ENCODE measurements at regions not wholly inside any gene's neighbourhood (a gene's known extent, or its start where the extent isn't known, plus 50 kb on each side); places are given as distances from the start of the nearest gene placed in this dataset.

DNA sequence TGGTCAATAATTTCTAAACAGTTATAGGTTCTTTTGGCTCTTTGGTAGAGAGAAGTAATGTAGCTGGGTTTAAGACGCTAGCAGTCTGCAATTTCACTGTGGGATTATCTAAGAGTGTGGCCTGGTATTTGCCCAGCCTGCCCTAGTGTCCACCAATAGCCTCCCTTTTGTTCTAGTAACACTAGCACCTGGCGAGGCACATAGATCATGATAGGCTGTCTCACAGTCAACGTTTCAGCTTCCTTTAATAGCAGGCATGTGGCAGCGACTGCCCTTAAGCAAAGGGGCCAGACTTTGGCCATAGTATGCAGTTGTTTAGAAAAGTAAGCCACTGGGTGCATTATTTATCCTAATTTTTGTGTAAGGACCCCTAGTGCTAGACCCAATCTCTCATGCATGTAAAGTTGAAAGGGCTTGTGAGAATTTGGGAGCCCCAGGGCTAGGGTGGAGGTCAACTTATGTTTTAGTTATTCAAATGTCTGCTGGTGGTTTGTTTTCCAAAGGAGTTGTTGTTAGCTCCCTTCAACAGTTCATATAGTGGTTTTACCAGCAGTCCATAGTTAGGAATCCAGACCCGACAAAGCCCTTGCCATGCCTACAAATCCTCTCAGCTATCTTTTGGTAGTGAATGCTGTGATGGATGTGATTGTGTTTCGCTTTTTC, 274.3 kb downstream of the HTR1A start:
- Histone ChIP-seq H3K27ac (no peak overlapping the region), H3K9me3 (no peaks in the 10 kb centered on the region), H3K27me3 (no peaks in the 10 kb centered on the region), H3K4me3 (no peak overlapping the region), H3K4me1 (no peaks in the 10 kb centered on the region), H3K36me3 (no peaks in the 10 kb centered on the region)
- TF ChIP-seq EP300 (IDR thresholded peaks at IDR 0.05; ENCODE audit: low read depth) (no peak), POLR2A (IDR thresholded peaks at IDR 0.05) (no peak), POLR2AphosphoS5 (IDR thresholded peaks at IDR 0.05) (no peak)
- TF ChIP-seq, protein P1, sequence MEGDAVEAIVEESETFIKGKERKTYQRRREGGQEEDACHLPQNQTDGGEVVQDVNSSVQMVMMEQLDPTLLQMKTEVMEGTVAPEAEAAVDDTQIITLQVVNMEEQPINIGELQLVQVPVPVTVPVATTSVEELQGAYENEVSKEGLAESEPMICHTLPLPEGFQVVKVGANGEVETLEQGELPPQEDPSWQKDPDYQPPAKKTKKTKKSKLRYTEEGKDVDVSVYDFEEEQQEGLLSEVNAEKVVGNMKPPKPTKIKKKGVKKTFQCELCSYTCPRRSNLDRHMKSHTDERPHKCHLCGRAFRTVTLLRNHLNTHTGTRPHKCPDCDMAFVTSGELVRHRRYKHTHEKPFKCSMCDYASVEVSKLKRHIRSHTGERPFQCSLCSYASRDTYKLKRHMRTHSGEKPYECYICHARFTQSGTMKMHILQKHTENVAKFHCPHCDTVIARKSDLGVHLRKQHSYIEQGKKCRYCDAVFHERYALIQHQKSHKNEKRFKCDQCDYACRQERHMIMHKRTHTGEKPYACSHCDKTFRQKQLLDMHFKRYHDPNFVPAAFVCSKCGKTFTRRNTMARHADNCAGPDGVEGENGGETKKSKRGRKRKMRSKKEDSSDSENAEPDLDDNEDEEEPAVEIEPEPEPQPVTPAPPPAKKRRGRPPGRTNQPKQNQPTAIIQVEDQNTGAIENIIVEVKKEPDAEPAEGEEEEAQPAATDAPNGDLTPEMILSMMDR (IDR thresholded peaks at IDR 0.05) = no peak
- 64 to 87% methylated on average over 3 to 6 of the region's 6 CpGs for WGBS, 2 donors (ENCODE audit: low coverage in 1 of 2)
- intact Hi-C loops (cut with DNase I; ENCODE audit: low total_unique reads) = no loop called here
- in situ Hi-C loops (cut with MboI; ENCODE audit: low pct_ligation_motif_present in 1 of 4, low pct_unique_long_range_greater_than_20kb in 1 of 4, low sequenced_read_pairs in 3 of 4) = no loop called here
- DNase-seq = no peak

DNA sequence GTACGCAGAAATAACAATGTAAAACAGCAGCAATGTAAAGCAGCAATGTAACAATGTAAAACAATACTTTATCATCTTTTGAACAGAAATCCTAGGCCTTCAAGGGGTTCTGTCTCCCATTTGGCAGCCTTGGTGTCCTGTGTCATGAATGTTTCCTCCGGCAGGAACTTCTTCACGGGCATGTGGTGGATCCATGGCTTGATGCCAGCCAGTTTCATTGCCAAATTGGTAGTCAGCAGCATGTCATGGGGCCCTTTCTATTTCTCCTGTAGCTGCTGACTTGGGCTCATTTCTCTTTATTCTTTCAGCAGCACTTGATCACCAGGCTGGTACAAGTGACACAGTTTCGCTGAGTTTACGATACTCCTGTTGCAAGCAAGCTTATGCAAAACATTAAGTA, 275.3 kb downstream of the HTR1A start:
- Histone ChIP-seq H3K36me3 (no peaks in the 10 kb centered on the region), H3K4me3 (no peak overlapping the region), H3K27ac (no peak overlapping the region), H3K4me1 (no peaks in the 10 kb centered on the region), H3K27me3 (no peaks in the 10 kb centered on the region), H3K9me3 (no peaks in the 10 kb centered on the region)
- in situ Hi-C loops (cut with MboI; ENCODE audit: low pct_ligation_motif_present in 1 of 4, low pct_unique_long_range_greater_than_20kb in 1 of 4, low sequenced_read_pairs in 3 of 4) (no loop called here), intact Hi-C loops (cut with DNase I; ENCODE audit: low total_unique reads) (no loop called here)
- TF ChIP-seq POLR2AphosphoS5 (IDR thresholded peaks at IDR 0.05) = no peak
- no peak for TF ChIP-seq POLR2A (IDR thresholded peaks at IDR 0.05)
- TF ChIP-seq EP300 (IDR thresholded peaks at IDR 0.05; ENCODE audit: low read depth) = no peak
- TF ChIP-seq, protein P1 (IDR thresholded peaks at IDR 0.05) = no peak
- no peak for DNase-seq
- 67 to 71% methylated on average over 5 of the region's 5 CpGs for WGBS, 2 donors (ENCODE audit: low coverage in 1 of 2)

DNA sequence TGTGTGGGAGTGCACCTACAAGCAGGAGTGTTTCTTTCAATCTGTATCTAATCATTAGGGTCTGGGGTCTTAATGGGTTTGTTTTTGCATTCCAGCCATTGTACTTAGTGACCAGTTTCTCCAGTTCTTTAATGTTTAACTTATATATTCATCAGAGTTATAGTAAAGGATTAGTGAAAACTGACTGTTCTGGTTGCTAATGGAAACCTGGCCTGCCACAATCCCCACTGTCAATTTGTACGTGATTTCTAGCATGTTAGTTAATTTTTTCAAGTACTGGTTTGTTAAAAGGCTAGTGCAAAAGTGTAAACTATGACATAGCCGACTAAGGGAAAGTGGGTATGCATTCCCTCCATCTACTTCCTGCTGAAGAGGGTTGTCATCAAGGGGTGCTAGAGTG, 276.1 kb downstream of the HTR1A start:
- TF ChIP-seq POLR2A (IDR thresholded peaks at IDR 0.05) = no peak
- no peak for TF ChIP-seq EP300 (IDR thresholded peaks at IDR 0.05; ENCODE audit: low read depth)
- TF ChIP-seq, protein P1 (IDR thresholded peaks at IDR 0.05) = no peak
- Histone ChIP-seq H3K27ac (no peak overlapping the region), H3K9me3 (no peaks in the 10 kb centered on the region), H3K36me3 (no peaks in the 10 kb centered on the region), H3K4me3 (no peak overlapping the region), H3K4me1 (no peaks in the 10 kb centered on the region), H3K27me3 (no peaks in the 10 kb centered on the region)
- no peak for DNase-seq
- 21 to 37% methylated on average over 2 of the region's 2 CpGs for WGBS, 2 donors (ENCODE audit: low coverage in 1 of 2)
- intact Hi-C loops (cut with DNase I; ENCODE audit: low total_unique reads) (no loop called here), in situ Hi-C loops (cut with MboI; ENCODE audit: low pct_ligation_motif_present in 1 of 4, low pct_unique_long_range_greater_than_20kb in 1 of 4, low sequenced_read_pairs in 3 of 4) (no loop called here)

DNA sequence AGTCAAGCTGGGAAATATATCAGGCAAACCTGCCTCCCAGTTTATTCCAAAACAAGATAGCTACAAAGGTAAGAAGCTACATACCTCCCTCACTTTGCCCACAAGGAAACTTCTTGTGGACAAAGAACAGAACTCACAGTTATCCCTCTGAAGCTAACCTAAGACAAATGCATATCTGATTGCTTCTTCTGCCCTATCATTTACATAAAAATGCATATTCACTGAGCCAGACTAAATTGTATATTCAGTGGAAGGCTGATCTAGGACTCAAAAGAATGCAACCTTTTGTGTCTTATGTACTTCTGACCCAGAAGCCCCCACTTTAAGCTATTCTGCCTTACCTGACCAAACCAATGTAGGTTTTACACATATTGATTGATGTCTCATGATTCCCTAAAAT, 276.8 kb downstream of the HTR1A start:
- no peak overlapping the region for H3K27ac ChIP-seq
- H3K27me3 ChIP-seq = no peaks in the 10 kb centered on the region
- in situ Hi-C loops (cut with MboI; ENCODE audit: low pct_ligation_motif_present in 1 of 4, low pct_unique_long_range_greater_than_20kb in 1 of 4, low sequenced_read_pairs in 3 of 4) = no loop called here
- no peak overlapping the region for H3K4me3 ChIP-seq
- H3K4me1 ChIP-seq = no peaks in the 10 kb centered on the region
- no peak for TF ChIP-seq POLR2AphosphoS5 (IDR thresholded peaks at IDR 0.05)
- TF ChIP-seq POLR2A (IDR thresholded peaks at IDR 0.05) = no peak
- TF ChIP-seq, protein P1 (IDR thresholded peaks at IDR 0.05) = no peak
- TF ChIP-seq EP300 (IDR thresholded peaks at IDR 0.05; ENCODE audit: low read depth) = no peak
- intact Hi-C loops (cut with DNase I; ENCODE audit: low total_unique reads) = no loop called here
- H3K36me3 ChIP-seq = no peaks in the 10 kb centered on the region
- no peaks in the 10 kb centered on the region for H3K9me3 ChIP-seq
- DNase-seq = no peak

Measured in transverse colon (tissue), 4 donors.